ENCODE measurements at regions not wholly inside any gene's neighbourhood (a gene's known extent, or its start where the extent isn't known, plus 50 kb on each side); places are given as distances from the start of the nearest gene placed in this dataset.

- no peak for FAIRE-seq
Observed at GRCh38 chr4:146022541-146022940, 83.9 kb upstream of the ZNF827 start.

GRCh38 chr4:146018247-146018646 lies 79.6 kb upstream of the ZNF827 start:
- FAIRE-seq = peak; percentile 18

GRCh38 chr4:146004730-146005129 lies 66.1 kb upstream of the ZNF827 start:
- no peak for FAIRE-seq

GRCh38 chr4:145988628-145989027 lies 50.0 kb upstream of the ZNF827 start:
- no peak for FAIRE-seq

Data from colon (tissue), 2 donors.